ENCODE measurements at regions not wholly inside any gene's neighbourhood (a gene's known extent, or its start where the extent isn't known, plus 50 kb on each side); places are given as distances from the start of the nearest gene placed in this dataset.
"Not testable (repeated sequence)": the region's sequence is repeated elsewhere in the genome, so short reads cannot be mapped to it uniquely, and the experiment has no call there.

GRCh38 chr9:85859765-85860164, 81.2 kb upstream of the NAA35 start (continued):
- TF ChIP-seq KDM6A (CRISPR knock-in tag; IDR thresholded peaks at IDR 0.05; ENCODE audit: low read depth) = no peak
- TF ChIP-seq BCL3 (CRISPR knock-in tag; IDR thresholded peaks at IDR 0.05) = no peak
- no peak for TF ChIP-seq TMF1 (CRISPR knock-in tag; IDR thresholded peaks at IDR 0.05; ENCODE audit: low read depth)
- TF ChIP-seq, protein P1, sequence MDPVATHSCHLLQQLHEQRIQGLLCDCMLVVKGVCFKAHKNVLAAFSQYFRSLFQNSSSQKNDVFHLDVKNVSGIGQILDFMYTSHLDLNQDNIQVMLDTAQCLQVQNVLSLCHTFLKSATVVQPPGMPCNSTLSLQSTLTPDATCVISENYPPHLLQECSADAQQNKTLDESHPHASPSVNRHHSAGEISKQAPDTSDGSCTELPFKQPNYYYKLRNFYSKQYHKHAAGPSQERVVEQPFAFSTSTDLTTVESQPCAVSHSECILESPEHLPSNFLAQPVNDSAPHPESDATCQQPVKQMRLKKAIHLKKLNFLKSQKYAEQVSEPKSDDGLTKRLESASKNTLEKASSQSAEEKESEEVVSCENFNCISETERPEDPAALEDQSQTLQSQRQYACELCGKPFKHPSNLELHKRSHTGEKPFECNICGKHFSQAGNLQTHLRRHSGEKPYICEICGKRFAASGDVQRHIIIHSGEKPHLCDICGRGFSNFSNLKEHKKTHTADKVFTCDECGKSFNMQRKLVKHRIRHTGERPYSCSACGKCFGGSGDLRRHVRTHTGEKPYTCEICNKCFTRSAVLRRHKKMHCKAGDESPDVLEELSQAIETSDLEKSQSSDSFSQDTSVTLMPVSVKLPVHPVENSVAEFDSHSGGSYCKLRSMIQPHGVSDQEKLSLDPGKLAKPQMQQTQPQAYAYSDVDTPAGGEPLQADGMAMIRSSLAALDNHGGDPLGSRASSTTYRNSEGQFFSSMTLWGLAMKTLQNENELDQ (CRISPR knock-in tag; IDR thresholded peaks at IDR 0.05; ENCODE audit: borderline replicate concordance) = no peak
- no peak for TF ChIP-seq CENPX (CRISPR knock-in tag; IDR thresholded peaks at IDR 0.05)
- TF ChIP-seq, protein P2, sequence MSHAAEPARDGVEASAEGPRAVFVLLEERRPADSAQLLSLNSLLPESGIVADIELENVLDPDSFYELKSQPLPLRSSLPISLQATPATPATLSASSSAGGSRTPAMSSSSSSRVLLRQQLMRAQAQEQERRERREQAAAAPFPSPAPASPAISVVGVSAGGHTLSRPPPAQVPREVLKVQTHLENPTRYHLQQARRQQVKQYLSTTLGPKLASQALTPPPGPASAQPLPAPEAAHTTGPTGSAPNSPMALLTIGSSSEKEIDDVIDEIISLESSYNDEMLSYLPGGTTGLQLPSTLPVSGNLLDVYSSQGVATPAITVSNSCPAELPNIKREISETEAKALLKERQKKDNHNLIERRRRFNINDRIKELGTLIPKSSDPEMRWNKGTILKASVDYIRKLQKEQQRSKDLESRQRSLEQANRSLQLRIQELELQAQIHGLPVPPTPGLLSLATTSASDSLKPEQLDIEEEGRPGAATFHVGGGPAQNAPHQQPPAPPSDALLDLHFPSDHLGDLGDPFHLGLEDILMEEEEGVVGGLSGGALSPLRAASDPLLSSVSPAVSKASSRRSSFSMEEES (CRISPR knock-in tag; IDR thresholded peaks at IDR 0.05) = no peak

GRCh38 chr9:85861882-85862281, 79.1 kb upstream of the NAA35 start:
- H3K9ac ChIP-seq (ENCODE audit: insufficient read depth, low read depth, low read length); H3K9me3 ChIP-seq (ENCODE audit: low read length); H2AFZ ChIP-seq (ENCODE audit: low read length); ATAC-seq; DNase-seq (ENCODE audit: low spot score); H3K27ac ChIP-seq (ENCODE audit: extremely low read length, insufficient read depth, low read length); H4K20me1 ChIP-seq (ENCODE audit: insufficient read depth, low read length); BruUV-seq (replicated peaks); FAIRE-seq; CTCF ChIA-PET (ENCODE audit: low intra/inter-chr PET ratio, low total read pairs); POLR2A ChIA-PET; H3K4me1 ChIP-seq (ENCODE audit: insufficient read depth, low read length); H3K4me3 ChIP-seq (replicated peaks in 1 of 3; ENCODE audit: insufficient read depth in 1 of 3, low read depth in 2 of 3, low read length in 3 of 3); H3K79me2 ChIP-seq (ENCODE audit: insufficient read depth, low read length); H3K4me2 ChIP-seq (ENCODE audit: low read depth, low read length); H3K36me3 ChIP-seq (replicated peaks in 1 of 2; ENCODE audit: control insufficient read depth in 1 of 2, insufficient read depth in 2 of 2, low read length in 2 of 2); intact Hi-C loops (cut with micrococcal nuclease; ENCODE audit: unreplicated experiment); in situ Hi-C loops (cut with HindIII; ENCODE audit: extremely low pct_ligation_motif_present, low pct_unique_long_range_greater_than_20kb); H3K27me3 ChIP-seq (ENCODE audit: control insufficient read depth in 1 of 2, insufficient read depth in 2 of 2, low read length in 2 of 2): not testable (repeated sequence)
- 100% methylated on average over 5 of the region's 5 CpGs for WGBS (ENCODE audit: low lambda C conversion rate)
